ENCODE measurements at regions not wholly inside any gene's neighbourhood (a gene's known extent, or its start where the extent isn't known, plus 50 kb on each side); places are given as distances from the start of the nearest gene placed in this dataset.

DNA sequence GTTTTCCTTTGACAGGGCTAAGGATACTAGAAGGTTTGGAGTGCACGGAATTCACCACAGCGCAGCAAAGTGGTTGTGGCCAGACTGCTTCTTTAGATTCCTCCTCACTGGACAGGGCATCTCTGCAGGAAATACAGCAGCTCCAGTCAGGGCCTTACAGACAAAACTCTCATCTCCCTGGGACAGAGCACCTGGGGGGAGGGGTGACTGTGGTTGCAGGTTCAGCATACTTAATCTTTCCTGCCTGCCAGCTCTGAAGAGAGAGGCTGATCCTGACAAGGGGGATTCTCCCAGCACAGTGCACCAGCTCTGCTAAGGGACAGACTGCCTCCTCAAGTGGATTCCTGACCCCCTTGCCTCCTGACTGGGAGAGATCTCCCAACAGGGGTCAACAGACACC is 1257.9 kb downstream of the NXPH1 start:
- peaks cover 0 to 2% (median 0%) of the 10 kb centered on the region in 4 donors for H3K9me3 ChIP-seq (ENCODE audit: control insufficient read depth in 4 of 4, insufficient read depth in 3 of 4, low read length in 3 of 4)
- no peak overlapping the region for H3K4me3 ChIP-seq
- H3K27ac ChIP-seq (ENCODE audit: low read depth in 1 of 2, low read length in 1 of 2) = no peak overlapping the region
- TF ChIP-seq, protein P1, sequence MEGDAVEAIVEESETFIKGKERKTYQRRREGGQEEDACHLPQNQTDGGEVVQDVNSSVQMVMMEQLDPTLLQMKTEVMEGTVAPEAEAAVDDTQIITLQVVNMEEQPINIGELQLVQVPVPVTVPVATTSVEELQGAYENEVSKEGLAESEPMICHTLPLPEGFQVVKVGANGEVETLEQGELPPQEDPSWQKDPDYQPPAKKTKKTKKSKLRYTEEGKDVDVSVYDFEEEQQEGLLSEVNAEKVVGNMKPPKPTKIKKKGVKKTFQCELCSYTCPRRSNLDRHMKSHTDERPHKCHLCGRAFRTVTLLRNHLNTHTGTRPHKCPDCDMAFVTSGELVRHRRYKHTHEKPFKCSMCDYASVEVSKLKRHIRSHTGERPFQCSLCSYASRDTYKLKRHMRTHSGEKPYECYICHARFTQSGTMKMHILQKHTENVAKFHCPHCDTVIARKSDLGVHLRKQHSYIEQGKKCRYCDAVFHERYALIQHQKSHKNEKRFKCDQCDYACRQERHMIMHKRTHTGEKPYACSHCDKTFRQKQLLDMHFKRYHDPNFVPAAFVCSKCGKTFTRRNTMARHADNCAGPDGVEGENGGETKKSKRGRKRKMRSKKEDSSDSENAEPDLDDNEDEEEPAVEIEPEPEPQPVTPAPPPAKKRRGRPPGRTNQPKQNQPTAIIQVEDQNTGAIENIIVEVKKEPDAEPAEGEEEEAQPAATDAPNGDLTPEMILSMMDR (IDR thresholded peaks at IDR 0.05; ENCODE audit: control extremely low read depth, extremely low read depth) = no peak
- H3K4me1 ChIP-seq (ENCODE audit: control insufficient read depth in 5 of 5, insufficient read depth in 5 of 5, low read length in 5 of 5) = no peaks in the 10 kb centered on the region
- ATAC-seq (ENCODE audit: insufficient read depth, low FRiP score) = no peak
- H3K36me3 ChIP-seq (ENCODE audit: control insufficient read depth in 4 of 4, insufficient read depth in 4 of 4, low read length in 4 of 4) = no peaks in the 10 kb centered on the region
- 90 to 91% methylated on average over 2 of the region's 2 CpGs for WGBS, 2 donors
- no peaks in the 10 kb centered on the region for H3K27me3 ChIP-seq (ENCODE audit: control insufficient read depth in 3 of 3, insufficient read depth in 3 of 3, low read length in 2 of 3)
- no peak for DNase-seq
- no peak overlapping the region for H3K9ac ChIP-seq (ENCODE audit: insufficient read depth in 1 of 2, low read length in 2 of 2)

DNA sequence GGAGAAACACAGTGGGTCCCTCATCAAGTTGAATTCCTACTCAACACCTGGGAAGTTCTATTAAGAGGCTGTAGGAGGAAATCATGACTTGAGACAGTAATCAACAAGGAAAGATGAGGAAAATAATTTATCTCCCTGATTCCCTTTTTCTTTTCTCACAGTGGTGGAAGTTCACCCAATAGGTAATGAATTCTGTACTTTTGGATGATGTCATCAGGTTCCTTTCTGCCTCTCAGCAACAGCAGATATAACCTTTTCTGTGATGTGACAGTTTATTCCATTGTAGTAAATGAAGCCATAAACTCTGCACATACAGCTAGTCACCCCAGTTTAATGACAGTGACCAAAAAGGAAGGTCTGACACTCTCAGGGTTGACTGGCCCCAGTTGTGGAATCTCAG is 1265.0 kb downstream of the NXPH1 start:
- Histone ChIP-seq H3K4me1 (ENCODE audit: control insufficient read depth in 5 of 5, insufficient read depth in 5 of 5, low read length in 5 of 5) (no peaks in the 10 kb centered on the region), H3K27me3 (ENCODE audit: control insufficient read depth in 3 of 3, insufficient read depth in 3 of 3, low read length in 2 of 3) (no peaks in the 10 kb centered on the region), H3K4me3 (no peak overlapping the region), H3K27ac (ENCODE audit: low read depth in 1 of 2, low read length in 1 of 2) (no peak overlapping the region), H3K36me3 (ENCODE audit: control insufficient read depth in 4 of 4, insufficient read depth in 4 of 4, low read length in 4 of 4) (no peaks in the 10 kb centered on the region), H3K9me3 (ENCODE audit: control insufficient read depth in 4 of 4, insufficient read depth in 3 of 4, low read length in 3 of 4) (no peaks in the 10 kb centered on the region), H3K9ac (ENCODE audit: insufficient read depth in 1 of 2, low read length in 2 of 2) (no peak overlapping the region)
- ATAC-seq (ENCODE audit: insufficient read depth, low FRiP score) (no peak), DNase-seq (no peak)
- TF ChIP-seq, protein P1 (IDR thresholded peaks at IDR 0.05; ENCODE audit: control extremely low read depth, extremely low read depth) = no peak

DNA sequence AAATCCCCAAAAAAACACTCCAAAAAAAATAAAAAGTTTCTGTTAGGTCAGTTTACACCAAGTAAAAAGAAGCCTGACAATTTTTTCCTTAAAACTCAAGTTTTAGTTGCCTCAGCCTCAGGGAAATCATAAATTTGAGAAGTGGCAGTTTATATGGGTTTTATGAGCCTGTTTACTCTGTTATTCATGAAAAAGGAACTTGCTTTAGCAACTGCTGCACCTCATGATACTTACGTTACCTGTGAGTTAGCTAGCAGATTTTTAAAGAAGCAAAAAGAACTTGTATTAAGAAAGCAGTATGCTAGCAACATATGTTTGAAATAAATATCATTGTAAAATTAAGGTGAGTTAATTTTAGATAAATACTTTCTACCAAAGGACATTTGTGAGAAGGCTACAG is 1264.5 kb upstream of the PHF14 start:
- WGBS, 2 donors = 61 to 74% methylated on average over 1 of the region's 1 CpG
- ATAC-seq (ENCODE audit: insufficient read depth, low FRiP score) = no peak
- H3K9ac ChIP-seq (ENCODE audit: insufficient read depth in 1 of 2, low read length in 2 of 2) = no peak overlapping the region
- no peaks in the 10 kb centered on the region for H3K27me3 ChIP-seq (ENCODE audit: control insufficient read depth in 3 of 3, insufficient read depth in 3 of 3, low read length in 2 of 3)
- TF ChIP-seq, protein P1 (IDR thresholded peaks at IDR 0.05; ENCODE audit: control extremely low read depth, extremely low read depth) = no peak
- DNase-seq = no peak
- H3K9me3 ChIP-seq (ENCODE audit: control insufficient read depth in 4 of 4, insufficient read depth in 3 of 4, low read length in 3 of 4) = no peaks in the 10 kb centered on the region
- no peak overlapping the region for H3K27ac ChIP-seq (ENCODE audit: low read depth in 1 of 2, low read length in 1 of 2)
- H3K4me1 ChIP-seq (ENCODE audit: control insufficient read depth in 5 of 5, insufficient read depth in 5 of 5, low read length in 5 of 5) = no peaks in the 10 kb centered on the region
- no peaks in the 10 kb centered on the region for H3K36me3 ChIP-seq (ENCODE audit: control insufficient read depth in 4 of 4, insufficient read depth in 4 of 4, low read length in 4 of 4)
- H3K4me3 ChIP-seq = no peak overlapping the region

DNA sequence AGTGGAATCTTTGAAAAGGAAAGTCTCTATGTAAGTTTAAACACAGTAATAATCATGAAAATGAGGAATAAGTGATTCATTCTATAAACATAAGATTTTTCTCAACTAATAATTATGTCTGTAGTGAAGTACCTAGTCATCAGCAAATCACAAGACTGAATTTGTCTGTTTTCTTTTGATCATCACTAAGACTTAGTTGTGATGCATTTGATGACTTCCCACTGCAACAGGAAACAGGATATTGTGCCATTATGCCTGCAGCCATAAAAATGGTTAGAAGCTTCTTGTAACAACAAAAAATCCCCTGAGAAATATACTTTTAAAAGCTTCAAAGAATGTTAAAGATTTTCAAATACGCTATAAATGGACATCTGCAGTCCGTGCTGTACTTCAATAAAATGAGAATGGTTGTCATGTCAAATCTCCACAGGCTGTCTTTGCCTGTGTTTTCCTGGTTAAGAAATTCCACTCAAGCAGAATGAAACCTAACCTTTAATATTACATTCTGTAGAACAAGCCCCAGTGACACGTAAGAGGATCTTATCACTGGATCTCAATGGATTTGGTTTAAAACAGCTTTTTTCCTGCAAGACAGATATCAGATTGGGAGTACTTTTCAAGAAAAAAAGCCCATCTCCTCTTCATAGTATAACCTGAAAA is 1262.3 kb upstream of the PHF14 start:
- Histone ChIP-seq H3K4me1 (ENCODE audit: control insufficient read depth in 5 of 5, insufficient read depth in 5 of 5, low read length in 5 of 5) (no peaks in the 10 kb centered on the region), H3K27ac (ENCODE audit: low read depth in 1 of 2, low read length in 1 of 2) (no peak overlapping the region), H3K9me3 (ENCODE audit: control insufficient read depth in 4 of 4, insufficient read depth in 3 of 4, low read length in 3 of 4) (peaks cover 0 to 3% (median 0%) of the 10 kb centered on the region in 4 donors), H3K36me3 (ENCODE audit: control insufficient read depth in 4 of 4, insufficient read depth in 4 of 4, low read length in 4 of 4) (no peaks in the 10 kb centered on the region), H3K4me3 (no peak overlapping the region), H3K9ac (ENCODE audit: insufficient read depth in 1 of 2, low read length in 2 of 2) (no peak overlapping the region), H3K27me3 (ENCODE audit: control insufficient read depth in 3 of 3, insufficient read depth in 3 of 3, low read length in 2 of 3) (no peaks in the 10 kb centered on the region)
- TF ChIP-seq, protein P1 (IDR thresholded peaks at IDR 0.05; ENCODE audit: control extremely low read depth, extremely low read depth) = no peak
- WGBS, 2 donors = 80 to 82% methylated on average over 3 of the region's 3 CpGs
- no peak for DNase-seq
- no peak for ATAC-seq (ENCODE audit: insufficient read depth, low FRiP score)
